ENCODE measurements at regions not wholly inside any gene's neighbourhood (a gene's known extent, or its start where the extent isn't known, plus 50 kb on each side); places are given as distances from the start of the nearest gene placed in this dataset.

DNA sequence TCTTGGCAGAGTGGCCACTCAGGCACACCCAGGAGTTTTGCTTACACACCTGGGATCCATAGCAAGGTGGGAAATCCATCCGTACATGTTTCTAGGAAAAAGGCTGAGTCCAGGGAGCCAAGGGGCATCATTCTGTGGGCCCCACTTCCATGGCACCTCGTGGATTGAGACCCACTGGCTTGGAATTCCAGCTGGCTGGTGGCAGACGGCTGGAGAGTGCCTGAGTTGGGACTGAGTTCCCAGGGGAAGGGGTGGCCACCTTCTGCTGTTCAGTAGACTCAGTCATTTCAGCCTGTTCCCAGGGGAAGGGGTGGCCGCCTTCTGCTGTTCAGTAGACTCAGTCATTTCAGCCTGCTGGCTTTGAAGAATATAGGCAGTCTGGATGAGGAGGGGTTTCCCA, 366.0 kb upstream of the GRIA3 start:
- FAIRE-seq (no peak), DNase-seq (ENCODE audit: low read depth, low spot score) (no peak)
- TF ChIP-seq EZH2 (IDR thresholded peaks at IDR 0.05; ENCODE audit: low read length) = no peak
- no peak for TF ChIP-seq CTCF (optimal IDR thresholded peaks at IDR 0.05 in 1 of 3, IDR thresholded peaks at IDR 0.05 in 1 of 3, conservative IDR thresholded peaks at IDR 0.05 in 1 of 3; ENCODE audit: extremely low read depth in 1 of 3, insufficient read depth in 2 of 3, low read length in 3 of 3)
- H3K4me3 ChIP-seq (ENCODE audit: control insufficient read depth in 2 of 3, extremely low read depth in 1 of 3, insufficient read depth in 2 of 3, low read depth in 1 of 3, low read length in 3 of 3) = no peak overlapping the region
- H3K9me1 ChIP-seq (ENCODE audit: control insufficient read depth, extremely low read depth, insufficient read depth, low read length) = no peaks in the 10 kb centered on the region
- no peak overlapping the region for H2AFZ ChIP-seq (ENCODE audit: control insufficient read depth, low read length)
- no peak overlapping the region for H3K9ac ChIP-seq (ENCODE audit: control insufficient read depth, extremely low read depth, insufficient read depth, low read length)
- dilution Hi-C loops (cut with MboI; ENCODE audit: extremely low pct_ligation_motif_present, low sequenced_read_pairs) = no loop called here
- no peak overlapping the region for H3K27ac ChIP-seq (ENCODE audit: control insufficient read depth, insufficient read depth, low read length)
- H3K4me2 ChIP-seq (ENCODE audit: control insufficient read depth, extremely low read depth, insufficient read depth, low read depth, low read length) = no peak overlapping the region
- H3K4me1 ChIP-seq (ENCODE audit: control insufficient read depth, extremely low read depth, insufficient read depth, low read length) = no peaks in the 10 kb centered on the region
- H3K27me3 ChIP-seq (ENCODE audit: control insufficient read depth, extremely low read depth, insufficient read depth, low read length) = no peaks in the 10 kb centered on the region
- no peaks in the 10 kb centered on the region for H3K79me2 ChIP-seq (ENCODE audit: control insufficient read depth, insufficient read depth, low read length)
- H4K20me1 ChIP-seq (ENCODE audit: control insufficient read depth, extremely low read depth, insufficient read depth, low read length) = no peaks in the 10 kb centered on the region
- no peaks in the 10 kb centered on the region for H3K9me3 ChIP-seq (ENCODE audit: control insufficient read depth, low read depth, low read length)
- H3K36me3 ChIP-seq (ENCODE audit: control insufficient read depth in 2 of 2, extremely low read depth in 1 of 2, insufficient read depth in 2 of 2, low read length in 2 of 2) = no peaks in the 10 kb centered on the region

- Histone ChIP-seq H3K4me3 (ENCODE audit: control insufficient read depth in 2 of 3, extremely low read depth in 1 of 3, insufficient read depth in 2 of 3, low read depth in 1 of 3, low read length in 3 of 3) (no peak overlapping the region), H3K27ac (ENCODE audit: control insufficient read depth, insufficient read depth, low read length) (no peak overlapping the region), H3K36me3 (ENCODE audit: control insufficient read depth in 2 of 2, extremely low read depth in 1 of 2, insufficient read depth in 2 of 2, low read length in 2 of 2) (no peaks in the 10 kb centered on the region), H2AFZ (ENCODE audit: control insufficient read depth, low read length) (no peak overlapping the region), H3K4me1 (ENCODE audit: control insufficient read depth, extremely low read depth, insufficient read depth, low read length) (no peaks in the 10 kb centered on the region), H3K79me2 (ENCODE audit: control insufficient read depth, insufficient read depth, low read length) (no peaks in the 10 kb centered on the region), H3K9ac (ENCODE audit: control insufficient read depth, extremely low read depth, insufficient read depth, low read length) (no peak overlapping the region), H3K9me1 (ENCODE audit: control insufficient read depth, extremely low read depth, insufficient read depth, low read length) (no peaks in the 10 kb centered on the region), H3K9me3 (ENCODE audit: control insufficient read depth, low read depth, low read length) (no peaks in the 10 kb centered on the region), H3K4me2 (ENCODE audit: control insufficient read depth, extremely low read depth, insufficient read depth, low read depth, low read length) (no peak overlapping the region), H3K27me3 (ENCODE audit: control insufficient read depth, extremely low read depth, insufficient read depth, low read length) (no peaks in the 10 kb centered on the region), H4K20me1 (ENCODE audit: control insufficient read depth, extremely low read depth, insufficient read depth, low read length) (no peaks in the 10 kb centered on the region)
- no peak for FAIRE-seq
- DNase-seq (ENCODE audit: low read depth, low spot score) = no peak
- TF ChIP-seq EZH2 (IDR thresholded peaks at IDR 0.05; ENCODE audit: low read length) (no peak), CTCF (optimal IDR thresholded peaks at IDR 0.05 in 1 of 3, IDR thresholded peaks at IDR 0.05 in 1 of 3, conservative IDR thresholded peaks at IDR 0.05 in 1 of 3; ENCODE audit: extremely low read depth in 1 of 3, insufficient read depth in 2 of 3, low read length in 3 of 3) (no peak)
- dilution Hi-C loops (cut with MboI; ENCODE audit: extremely low pct_ligation_motif_present, low sequenced_read_pairs) = no loop called here
These were observed 350.8 kb upstream of the GRIA3 start for GRCh38 chrX:122833230-122833629.

All from keratinocyte (primary cell).